Fibroblast of lung (primary cell): ENCODE measurements at regions not wholly inside any gene's neighbourhood (a gene's known extent, or its start where the extent isn't known, plus 50 kb on each side); places are given as distances from the start of the nearest gene placed in this dataset.

Source experiments
- CTCF ChIP-seq, 2 donors: IDR thresholded peaks in 1 of 2; conservative IDR thresholded peaks in 1 of 2; 1 replicate in 1 of 2; 2 replicates in 1 of 2; pipeline ENCODE4 v1.5.1; 2011 to 2012; ENCODE audit warnings: low read length in 2 of 2, control low read depth in 1 of 2, inconsistent platforms in 1 of 2, low read depth in 1 of 2, mild to moderate bottlenecking in 1 of 2
- EZH2 ChIP-seq: IDR thresholded peaks from 2 replicates; pipeline ENCODE4 v1.5.1; 2012; ENCODE audit warnings: low read length, control low read depth, mild to moderate bottlenecking; ENCODE audit errors: missing control alignments

- no peak for TF ChIP-seq CTCF (conservative IDR thresholded peaks at IDR 0.05 in 1 of 2, IDR thresholded peaks at IDR 0.05 in 1 of 2; ENCODE audit: low read depth in 1 of 2, low read length in 2 of 2)
- TF ChIP-seq EZH2: no peak
Observed at GRCh38 chr2:88942798-88943197, 251.3 kb downstream of the RPIA start.
